GM12878 (cell line): ENCODE measurements at regions not wholly inside any gene's neighbourhood (a gene's known extent, or its start where the extent isn't known, plus 50 kb on each side); places are given as distances from the start of the nearest gene placed in this dataset.

Experiments used
- ATAC-seq: fragments of 200-7000 bp; cut with Tn5 transposase; 3 replicates; pipeline ENCODE4 v1.9.1; 2020; ENCODE audit warnings: mild to moderate bottlenecking, moderate library complexity
- BruUV-seq: library from RNA; stranded (reverse); fragments of 400-500 nt; replicated peaks from 2 replicates; lab custom pipeline; 2021; lab: Mats Ljungman, UMichigan
- CTCF ChIA-PET: fragments of 300-600 bp; sonication (Branson Sonifier 250); formaldehyde crosslinking; extraction: SDS; loops from one replicate; lab custom pipeline; 2021; ENCODE audit warnings: inconsistent platforms; lab: Yijun Ruan, JAX
- POLR2A ChIA-PET: fragments of 350-600 bp; formaldehyde crosslinking; extraction: SDS; loops from one replicate; lab custom pipeline; 2021; ENCODE audit warnings: inconsistent platforms; lab: Charles Lee
- RAD21 ChIA-PET: fragments of 300-600 bp; sonication (Branson Sonifier 250); formaldehyde crosslinking; loops from one replicate; lab custom pipeline; 2023; ENCODE audit warnings: antibody characterized with exemption; ENCODE audit not compliant: unreplicated experiment; lab: Charles Lee
- SMC1A ChIA-PET: fragments of 300-600 bp; sonication (Branson Sonifier 250); formaldehyde crosslinking; loops from one replicate; lab custom pipeline; 2023; ENCODE audit not compliant: unreplicated experiment, uncharacterized antibody; lab: Charles Lee
- DNase-seq: peaks from one replicate; pipeline ENCODE4 v3.0.0-alpha.2; 2011; ENCODE audit warnings: low read depth, low spot score
- FAIRE-seq: peaks from 3 replicates; lab custom pipeline; 2011; peaks lifted over from hg19 to GRCh38; lab: Jason Lieb, UNC
- H2AFZ ChIP-seq: 2 replicates; pipeline ENCODE4 v1.6.0; 2011; ENCODE audit warnings: low read depth, low read length, control low read depth; ENCODE audit not compliant: control insufficient read depth
- H3K27ac ChIP-seq: 2 replicates; pipeline ENCODE4 v1.5.1; 2011; ENCODE audit warnings: control low read depth; ENCODE audit not compliant: control insufficient read depth, insufficient read depth
- H3K27me3 ChIP-seq, 2 experiments: replicated peaks in 1 of 2; 2 replicates each; pipeline versions ENCODE4 v1.6.0 to v1.6.1; 2011; ENCODE audit warnings: low read length in 1 of 2; ENCODE audit not compliant: control insufficient read depth in 2 of 2, insufficient read depth in 2 of 2
- H3K36me3 ChIP-seq, 2 experiments: 2 replicates each; pipeline ENCODE4 v1.5.1; 2011; ENCODE audit warnings: low read length in 1 of 2; ENCODE audit not compliant: control insufficient read depth in 2 of 2, insufficient read depth in 2 of 2
- H3K4me1 ChIP-seq: 2 replicates; pipeline ENCODE4 v1.6.1; 2011; ENCODE audit warnings: mild to moderate bottlenecking, low read length, moderate library complexity, mixed read lengths; ENCODE audit not compliant: control insufficient read depth, insufficient read depth
- H3K4me2 ChIP-seq: 2 replicates; pipeline ENCODE4 v1.6.0; 2011; ENCODE audit warnings: control low read depth; ENCODE audit not compliant: control insufficient read depth, insufficient read depth
- H3K4me3 ChIP-seq: fragments of 200-600 bp; sonication (generic); 2 replicates; pipeline ENCODE4 v1.5.1; 2016
- H3K79me2 ChIP-seq: 2 replicates; pipeline ENCODE4 v1.6.0; 2011; ENCODE audit warnings: low read length; ENCODE audit not compliant: control insufficient read depth, insufficient read depth
- H3K9ac ChIP-seq: 2 replicates; pipeline ENCODE4 v1.8.0; 2011; ENCODE audit warnings: low read length, control low read depth, mixed read lengths; ENCODE audit not compliant: control insufficient read depth, insufficient read depth
- H3K9me3 ChIP-seq: replicated peaks from 3 replicates; pipeline ENCODE4 v1.5.1; 2011; ENCODE audit warnings: mild to moderate bottlenecking, low read length; ENCODE audit not compliant: control insufficient read depth, insufficient read depth
- H4K20me1 ChIP-seq: 2 replicates; pipeline ENCODE4 v1.6.0; 2011; ENCODE audit not compliant: control insufficient read depth, insufficient read depth
- CBFB ChIP-seq: IDR thresholded peaks from 2 replicates; pipeline ENCODE4 v1.6.1; 2016; ENCODE audit warnings: antibody characterized with exemption, low read depth
- E2F8 ChIP-seq: fragments of 450-650 bp; IDR thresholded peaks from 2 replicates; pipeline ENCODE4 v1.6.1; 2018; ENCODE audit warnings: mild to moderate bottlenecking, low read depth, moderate library complexity; ENCODE audit not compliant: partially characterized antibody
- IKZF1 ChIP-seq: fragments of 450-650 bp; conservative IDR thresholded peaks from 2 replicates; pipeline ENCODE4 v1.6.1; 2017; ENCODE audit warnings: antibody characterized with exemption, mild to moderate bottlenecking
- IRF3 ChIP-seq: fragments of 450-650 bp; IDR thresholded peaks from 2 replicates; pipeline ENCODE4 v1.6.1; 2014; ENCODE audit warnings: mild to moderate bottlenecking
- MXI1 ChIP-seq: fragments of 150-350 bp; IDR thresholded peaks from 2 replicates; pipeline ENCODE4 v1.6.1; 2011; ENCODE audit warnings: low read depth, mild to moderate bottlenecking, inconsistent platforms, low read length, improper control_type of control experiment
- NR2C1 ChIP-seq: fragments of 450-650 bp; IDR thresholded peaks from 2 replicates; pipeline ENCODE4 v1.6.1; 2017; ENCODE audit warnings: antibody characterized with exemption, mild to moderate bottlenecking, moderate library complexity
- PAX5 ChIP-seq: IDR thresholded peaks from 2 replicates; pipeline ENCODE4 v1.6.1; 2011; ENCODE audit warnings: low read depth, low read length, borderline replicate concordance
- PAX8 ChIP-seq: fragments of 450-650 bp; IDR thresholded peaks from 2 replicates; pipeline ENCODE4 v1.6.1; 2017; ENCODE audit warnings: mild to moderate bottlenecking, moderate library complexity
- RUNX3 ChIP-seq: IDR thresholded peaks from 2 replicates; pipeline ENCODE4 v1.6.1; 2012; ENCODE audit warnings: low read length, inconsistent platforms
- SMAD1 ChIP-seq: fragments of 450-650 bp; IDR thresholded peaks from 2 replicates; pipeline ENCODE4 v1.6.1; 2018; ENCODE audit warnings: mild to moderate bottlenecking, low read depth; ENCODE audit not compliant: partially characterized antibody
- SUPT20H ChIP-seq: IDR thresholded peaks from 2 replicates; pipeline ENCODE4 v1.6.1; 2011; ENCODE audit warnings: low read depth, mild to moderate bottlenecking, low read length, moderate library complexity, borderline replicate concordance; ENCODE audit not compliant: control insufficient read depth
- YBX1 ChIP-seq: fragments of 450-650 bp; IDR thresholded peaks from 2 replicates; pipeline ENCODE4 v1.6.1; 2016; ENCODE audit warnings: antibody characterized with exemption
- ZBTB40 ChIP-seq: fragments of 450-650 bp; IDR thresholded peaks from 2 replicates; pipeline ENCODE4 v1.6.1; 2016; ENCODE audit warnings: mild to moderate bottlenecking, moderate library complexity, borderline replicate concordance
- WGBS: methylation state at CpG from one replicate; pipeline ENCODE4 v1.1.6; 2016; ENCODE audit warnings: low lambda C conversion rate; ENCODE audit not compliant: insufficient replicate concordance, insufficient coverage; ENCODE audit errors: missing lambda C conversion rate; 5-methylcytosine and 5-hydroxymethylcytosine counted together
- in situ Hi-C: fragments of 300-500 bp; cut with MboI; formaldehyde crosslinking; loops from 9 replicates; pipeline ENCODE4 v1.14.3; 2018; ENCODE audit warnings: mixed read lengths
- intact Hi-C: fragments of 100-400 bp; cut with micrococcal nuclease; formaldehyde crosslinking; loops from one replicate; pipeline ENCODE4 v1.14.2; 2022; ENCODE audit not compliant: unreplicated experiment
- TF ChIP-seq, protein P1 (sequence below): fragments of 450-650 bp; IDR thresholded peaks from 2 replicates; pipeline ENCODE4 v1.6.1; 2017; ENCODE audit warnings: mild to moderate bottlenecking, moderate library complexity

- in situ Hi-C loops (no loop called here), intact Hi-C loops (no loop called here)
- 7% methylated on average over 1 of the region's 1 CpG for WGBS
- ATAC-seq (no peak), FAIRE-seq (no peak), DNase-seq (no peak)
- ChIA-PET POLR2A (no interaction called here), RAD21 (no interaction called here), CTCF (no interaction called here), SMC1A (no interaction called here)
- no peak overlapping the region for H3K4me2 ChIP-seq
- no peak overlapping the region for H3K4me3 ChIP-seq
- no peak overlapping the region for H2AFZ ChIP-seq
- BruUV-seq = no TSS peak
- no peaks in the 10 kb centered on the region for H3K79me2 ChIP-seq
- H4K20me1 ChIP-seq = no peaks in the 10 kb centered on the region
- H3K27me3 ChIP-seq = no peaks in the 10 kb centered on the region
- no peaks in the 10 kb centered on the region; the same call in 2 of the 3 replicates for H3K9me3 ChIP-seq
- H3K9ac ChIP-seq = no peak overlapping the region
- no peaks in the 10 kb centered on the region for H3K36me3 ChIP-seq
- no peak overlapping the region for H3K27ac ChIP-seq
- H3K4me1 ChIP-seq = no peaks in the 10 kb centered on the region
- TF ChIP-seq IRF3 (no peak), SUPT20H (no peak), E2F8 (no peak), CBFB (no peak), PAX5 (no peak), MXI1 (no peak), RUNX3 (no peak), IKZF1 (no peak), ZBTB40 (no peak), SMAD1 (no peak), NR2C1 (no peak), YBX1 (no peak), PAX8 (no peak)
- TF ChIP-seq, protein P1, sequence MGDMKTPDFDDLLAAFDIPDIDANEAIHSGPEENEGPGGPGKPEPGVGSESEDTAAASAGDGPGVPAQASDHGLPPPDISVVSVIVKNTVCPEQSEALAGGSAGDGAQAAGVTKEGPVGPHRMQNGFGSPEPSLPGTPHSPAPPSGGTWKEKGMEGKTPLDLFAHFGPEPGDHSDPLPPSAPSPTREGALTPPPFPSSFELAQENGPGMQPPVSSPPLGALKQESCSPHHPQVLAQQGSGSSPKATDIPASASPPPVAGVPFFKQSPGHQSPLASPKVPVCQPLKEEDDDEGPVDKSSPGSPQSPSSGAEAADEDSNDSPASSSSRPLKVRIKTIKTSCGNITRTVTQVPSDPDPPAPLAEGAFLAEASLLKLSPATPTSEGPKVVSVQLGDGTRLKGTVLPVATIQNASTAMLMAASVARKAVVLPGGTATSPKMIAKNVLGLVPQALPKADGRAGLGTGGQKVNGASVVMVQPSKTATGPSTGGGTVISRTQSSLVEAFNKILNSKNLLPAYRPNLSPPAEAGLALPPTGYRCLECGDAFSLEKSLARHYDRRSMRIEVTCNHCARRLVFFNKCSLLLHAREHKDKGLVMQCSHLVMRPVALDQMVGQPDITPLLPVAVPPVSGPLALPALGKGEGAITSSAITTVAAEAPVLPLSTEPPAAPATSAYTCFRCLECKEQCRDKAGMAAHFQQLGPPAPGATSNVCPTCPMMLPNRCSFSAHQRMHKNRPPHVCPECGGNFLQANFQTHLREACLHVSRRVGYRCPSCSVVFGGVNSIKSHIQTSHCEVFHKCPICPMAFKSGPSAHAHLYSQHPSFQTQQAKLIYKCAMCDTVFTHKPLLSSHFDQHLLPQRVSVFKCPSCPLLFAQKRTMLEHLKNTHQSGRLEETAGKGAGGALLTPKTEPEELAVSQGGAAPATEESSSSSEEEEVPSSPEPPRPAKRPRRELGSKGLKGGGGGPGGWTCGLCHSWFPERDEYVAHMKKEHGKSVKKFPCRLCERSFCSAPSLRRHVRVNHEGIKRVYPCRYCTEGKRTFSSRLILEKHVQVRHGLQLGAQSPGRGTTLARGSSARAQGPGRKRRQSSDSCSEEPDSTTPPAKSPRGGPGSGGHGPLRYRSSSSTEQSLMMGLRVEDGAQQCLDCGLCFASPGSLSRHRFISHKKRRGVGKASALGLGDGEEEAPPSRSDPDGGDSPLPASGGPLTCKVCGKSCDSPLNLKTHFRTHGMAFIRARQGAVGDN = no peak
Observed at GRCh38 chr4:32290102-32290501, 1569.9 kb downstream of the PCDH7 start.
